Hematopoietic multipotent progenitor cell treated with erythropoietin and hydrocortisone succinate and interleukin-3 and kit ligand, for 6 days (in vitro differentiated cells): ENCODE measurements at regions not wholly inside any gene's neighbourhood (a gene's known extent, or its start where the extent isn't known, plus 50 kb on each side); places are given as distances from the start of the nearest gene placed in this dataset.

Experiments
- DNase-seq: peaks from one replicate; pipeline ENCODE4 v3.0.0-alpha.2; 2015

DNA sequence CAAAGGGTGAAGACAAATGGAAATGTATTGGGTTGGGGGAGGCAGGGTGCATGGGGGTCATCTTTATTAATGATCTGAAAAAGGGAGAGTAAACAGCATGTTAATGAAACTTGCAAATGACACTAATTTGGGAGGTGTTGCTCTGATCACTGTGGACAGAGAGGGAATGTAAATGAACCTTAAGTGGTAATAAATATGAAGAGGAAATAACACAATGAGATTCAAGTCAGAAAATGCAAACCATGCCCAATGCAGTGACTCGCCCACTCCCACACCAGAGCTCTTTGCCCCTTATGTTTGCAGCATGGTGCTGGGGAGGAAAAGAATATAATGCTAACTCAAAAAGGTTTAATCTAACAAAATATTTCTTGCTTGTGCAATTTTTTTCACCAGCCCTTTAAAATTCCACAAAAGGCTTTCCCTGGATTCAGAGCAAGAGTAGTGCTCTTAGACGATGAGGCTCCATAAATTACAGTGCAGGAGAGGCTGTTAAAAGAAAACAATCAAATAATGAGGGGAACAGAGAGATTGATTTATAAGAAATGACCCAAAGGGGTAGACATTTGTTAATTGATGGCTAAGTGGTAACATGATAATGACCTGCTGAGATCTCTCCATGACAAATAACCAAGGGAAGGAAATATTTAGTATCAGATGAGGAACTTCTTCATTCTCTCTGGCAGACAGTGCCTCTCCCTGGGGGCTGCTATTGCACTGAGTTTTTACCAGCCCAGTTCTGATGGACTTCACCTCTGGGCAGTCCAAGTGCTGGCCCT is 210.0 kb upstream of the PPP2R3A start:
- DNase-seq: no peak

GRCh38 chr3:135756106-135756668 is 209.3 kb upstream of the PPP2R3A start:
- no peak for DNase-seq

GRCh38 chr3:135757421-135757820 is 208.1 kb upstream of the PPP2R3A start:
- DNase-seq: no peak

DNA sequence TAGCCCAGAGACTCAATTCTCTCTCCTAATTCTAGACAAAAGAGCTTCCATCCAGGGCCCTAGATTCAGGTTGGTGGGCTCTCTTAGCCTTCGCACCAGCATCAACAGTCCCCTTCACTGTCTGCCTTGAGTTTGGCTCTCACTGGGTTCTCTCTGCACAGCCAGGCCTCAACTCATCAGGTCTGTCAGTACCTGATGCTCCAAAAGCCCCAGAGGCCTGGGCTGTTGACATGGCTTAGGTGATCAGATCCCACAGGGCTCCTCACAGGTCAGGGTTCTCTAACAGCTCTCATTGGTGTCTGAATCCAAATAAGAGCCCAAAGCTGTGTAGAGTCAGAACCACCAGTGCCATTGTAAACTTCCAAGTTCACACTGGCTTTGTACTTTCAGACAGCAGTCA is 206.6 kb upstream of the PPP2R3A start:
- DNase-seq: no peak

DNA sequence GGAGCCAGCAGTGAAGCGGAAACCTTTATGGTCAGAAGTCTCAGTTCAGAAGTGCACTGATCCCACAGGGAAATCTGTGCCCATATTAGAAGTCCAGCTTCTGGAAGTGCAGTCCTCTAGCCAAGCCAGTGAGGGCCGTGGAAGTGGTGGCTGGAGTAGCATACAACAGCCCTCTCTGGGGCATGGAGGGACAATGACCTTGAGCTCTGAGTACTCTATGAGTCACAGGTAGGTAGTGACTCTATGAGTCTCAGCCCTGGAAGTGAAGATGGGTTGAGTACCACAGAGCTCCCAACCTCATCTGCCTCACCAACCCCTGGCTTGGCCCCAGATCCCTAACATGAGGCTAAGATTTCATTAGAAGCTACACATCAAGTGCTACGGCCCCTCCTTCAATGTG is 205.9 kb upstream of the PPP2R3A start:
- DNase-seq: no peak

GRCh38 chr3:135760581-135760980 is 204.9 kb upstream of the PPP2R3A start:
- DNase-seq: no peak

GRCh38 chr3:135762188-135762856 is 203.2 kb upstream of the PPP2R3A start:
- DNase-seq: no peak

GRCh38 chr3:135766115-135766514 is 199.4 kb upstream of the PPP2R3A start:
- DNase-seq: no peak

- no peak for DNase-seq
Observed at GRCh38 chr3:135771760-135772159, 193.8 kb upstream of the PPP2R3A start.

DNA sequence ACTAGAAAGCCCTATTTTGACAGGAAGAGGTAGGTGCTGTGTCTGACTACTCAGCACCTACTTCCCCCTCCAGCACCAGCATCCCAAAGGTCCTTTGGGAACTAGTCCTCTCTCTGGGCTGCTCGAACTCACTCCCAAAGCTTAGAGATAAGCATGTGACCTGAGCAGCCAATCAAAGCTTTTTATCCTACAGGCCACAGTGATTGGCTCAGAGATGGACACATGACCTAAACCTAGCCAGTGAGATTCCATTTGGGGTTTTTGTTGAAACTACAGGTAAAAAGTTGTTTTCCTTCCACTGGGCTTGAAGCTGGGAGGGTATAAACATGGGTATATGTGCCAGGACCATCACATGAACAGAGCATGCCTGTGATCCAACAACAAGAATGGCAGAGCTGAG is 186.5 kb upstream of the PPP2R3A start:
- no peak for DNase-seq

- DNase-seq: no peak
Observed at GRCh38 chr3:135779590-135780235, 185.8 kb upstream of the PPP2R3A start.

- DNase-seq: no peak
Observed at GRCh38 chr3:135781026-135781815, 184.3 kb upstream of the PPP2R3A start.

DNA sequence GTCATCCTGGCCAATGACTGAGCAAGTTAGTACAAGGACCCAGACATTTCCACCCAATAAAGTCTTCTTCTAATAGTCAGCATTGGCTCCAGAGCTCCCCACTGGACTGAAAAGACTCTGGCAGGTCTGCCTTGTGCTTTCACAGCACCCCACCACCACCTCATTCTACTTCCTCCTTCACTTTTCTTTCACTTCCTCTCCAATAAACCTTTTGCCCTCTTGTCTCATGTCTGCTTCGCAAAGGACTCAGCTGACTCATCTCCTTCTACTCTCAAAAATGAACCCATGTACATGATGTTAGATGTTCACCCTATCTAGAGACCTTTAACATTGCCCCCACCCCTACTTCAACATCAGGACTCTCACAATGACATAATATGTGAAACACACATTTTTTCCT is 181.0 kb upstream of the PPP2R3A start:
- no peak for DNase-seq

DNA sequence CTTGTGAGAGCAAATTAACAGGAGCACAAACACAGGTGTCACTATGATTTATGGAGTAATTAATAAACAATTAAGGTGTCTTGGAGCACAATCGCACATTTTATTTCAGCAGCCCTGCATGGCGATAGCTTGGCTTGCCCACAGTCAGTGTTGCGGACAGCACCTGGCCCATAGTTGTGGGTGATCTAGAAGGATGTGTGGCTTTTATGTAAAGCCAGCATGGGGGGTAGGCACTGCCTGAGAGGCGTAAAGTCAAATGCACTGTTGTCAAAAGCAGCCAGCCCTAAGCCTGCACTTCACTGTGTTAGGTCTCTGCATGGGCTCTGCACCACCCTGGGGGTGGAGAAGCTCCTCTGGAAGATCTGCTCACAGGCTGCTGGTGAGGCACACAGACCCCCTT is 177.4 kb upstream of the PPP2R3A start:
- no peak for DNase-seq

DNA sequence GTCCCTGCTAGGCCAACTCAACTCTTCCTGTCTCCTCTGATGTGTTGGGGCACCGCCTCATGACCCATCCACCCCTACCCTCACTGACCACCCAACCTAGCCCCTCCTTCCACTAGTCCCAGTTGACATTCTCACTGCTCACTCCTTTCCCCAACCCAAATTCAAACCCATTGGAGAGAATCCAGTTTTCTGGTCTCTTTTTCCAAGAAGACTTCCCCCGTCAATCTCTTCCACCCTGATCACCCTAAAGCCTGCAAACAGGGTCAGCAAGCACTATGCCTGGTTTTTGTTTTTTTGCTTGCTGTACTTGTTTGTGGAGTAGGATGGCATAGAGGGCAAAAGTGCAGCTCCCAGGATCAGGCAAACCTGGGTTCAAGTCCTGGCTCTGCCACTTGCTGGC is 176.6 kb upstream of the PPP2R3A start:
- no peak for DNase-seq

DNA sequence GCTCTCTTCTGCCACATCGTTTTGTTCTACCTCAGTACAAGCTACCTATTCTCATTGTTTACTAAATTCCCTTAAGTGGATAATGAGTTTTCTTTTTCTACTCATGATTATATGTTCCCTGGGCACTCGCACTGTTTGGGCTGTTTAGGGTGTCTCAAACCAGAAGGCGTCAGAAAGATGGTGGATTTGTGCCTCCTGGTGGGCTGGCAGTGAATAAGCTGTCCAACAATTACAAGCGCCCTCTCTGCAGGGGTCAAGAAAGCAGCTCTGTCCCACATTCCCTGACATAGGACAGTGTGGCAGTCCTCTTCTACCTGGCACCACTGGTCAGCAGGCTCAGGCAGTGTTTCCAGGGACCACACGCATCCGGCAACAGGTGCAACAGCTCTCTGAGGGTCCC is 173.4 kb upstream of the PPP2R3A start:
- no peak for DNase-seq

GRCh38 chr3:135792858-135793475 is 172.6 kb upstream of the PPP2R3A start:
- no peak for DNase-seq

- no peak for DNase-seq
Observed at GRCh38 chr3:135800071-135800549, 165.4 kb upstream of the PPP2R3A start.

GRCh38 chr3:135801018-135801417 is 164.5 kb upstream of the PPP2R3A start:
- DNase-seq: no peak

DNA sequence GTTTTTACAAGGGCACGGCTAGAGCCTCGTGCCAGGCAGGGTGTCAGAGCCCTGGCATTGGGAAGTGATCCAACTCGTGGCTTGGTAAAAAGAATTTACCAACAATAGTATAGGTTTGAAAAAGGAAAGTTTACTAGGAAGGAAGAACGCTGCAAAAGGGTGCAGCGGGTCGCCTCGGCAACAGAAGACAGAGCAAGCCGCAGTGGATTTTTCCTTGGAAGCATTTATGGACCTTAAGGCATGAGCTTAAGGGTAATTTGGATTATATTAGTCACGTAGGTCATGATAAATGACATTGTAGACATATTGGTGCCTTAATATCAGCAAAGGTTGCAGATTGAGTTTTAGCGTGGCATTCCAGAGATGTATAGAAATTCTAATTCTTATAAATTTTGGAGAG is 163.4 kb upstream of the PPP2R3A start:
- no peak for DNase-seq

GRCh38 chr3:135803028-135803692 is 162.4 kb upstream of the PPP2R3A start:
- DNase-seq: no peak

DNA sequence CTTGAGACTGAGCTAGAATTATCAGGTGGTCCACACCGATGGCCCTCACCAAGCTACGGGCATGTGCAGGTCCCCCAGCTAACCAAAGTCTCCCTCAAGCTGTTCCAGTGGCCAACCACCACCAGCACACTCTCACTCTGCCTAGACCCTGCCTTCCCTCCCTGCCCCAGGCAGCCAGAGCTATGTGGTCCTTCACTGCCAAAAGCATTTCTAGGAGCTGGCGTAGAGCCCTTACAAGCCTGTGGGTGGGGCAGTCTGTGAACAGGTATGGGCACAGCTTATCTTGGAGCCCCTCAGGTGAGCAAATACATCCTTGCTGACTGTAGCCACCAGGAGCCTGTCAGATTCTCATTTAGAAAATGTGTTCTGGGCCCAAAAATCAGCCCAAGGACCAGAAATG is 159.8 kb upstream of the PPP2R3A start:
- no peak for DNase-seq
